HG03103 (cell line): ENCODE measurements at regions not wholly inside any gene's neighbourhood (a gene's known extent, or its start where the extent isn't known, plus 50 kb on each side); places are given as distances from the start of the nearest gene placed in this dataset.

ENCODE experiments used
- ATAC-seq: cut with Tn5 transposase; IDR thresholded peaks from one replicate; pipeline ENCODE4 v1.9.1; 2021; ENCODE audit warnings: low read depth; ENCODE audit not compliant: unreplicated experiment

DNA sequence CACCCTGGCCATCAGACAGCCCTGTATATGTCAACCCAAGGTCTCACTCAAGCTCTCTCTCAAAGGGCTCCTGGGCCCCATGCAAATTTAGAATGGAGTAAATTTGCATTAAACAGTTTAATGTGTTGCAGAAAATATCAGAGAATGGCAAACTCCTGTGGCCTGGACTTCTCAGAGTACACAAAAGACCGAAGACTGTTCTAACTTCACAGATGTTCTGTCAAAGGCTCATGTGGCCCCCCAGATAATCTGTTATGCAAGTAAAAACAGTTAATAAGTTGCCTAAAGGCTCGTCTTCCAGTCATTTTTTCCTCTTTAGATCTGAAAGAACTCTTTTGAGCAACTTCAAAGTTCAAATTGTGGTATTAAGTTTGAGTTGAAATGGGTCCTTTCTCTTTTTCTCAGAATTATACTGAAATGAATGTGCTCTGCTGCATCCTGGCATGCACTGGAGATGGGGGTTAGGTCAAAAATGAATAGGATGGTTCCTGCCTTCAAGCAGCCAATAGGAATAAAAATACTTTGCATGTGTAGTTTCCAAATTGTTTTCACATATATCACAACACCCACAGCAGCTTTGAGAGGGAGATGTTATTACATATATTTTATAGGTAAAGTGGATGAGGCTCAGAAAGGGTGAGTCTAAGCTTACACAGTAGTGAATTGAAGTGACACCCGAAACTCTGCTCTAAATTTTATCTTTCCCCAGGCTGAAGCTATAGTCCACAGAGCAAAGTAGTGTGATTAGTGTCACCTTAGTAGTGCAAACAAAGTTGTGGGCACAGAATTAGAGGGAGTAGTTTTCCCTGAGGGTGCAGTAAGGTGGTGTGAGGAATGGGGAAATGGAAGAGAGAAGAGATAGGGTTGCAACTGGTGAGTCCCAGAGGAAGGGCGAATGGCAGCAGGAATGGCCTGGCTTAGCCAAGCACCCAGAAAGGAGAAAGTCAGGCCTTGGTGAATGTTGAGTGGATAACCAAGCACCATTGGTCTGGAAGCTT lies 205.0 kb upstream of the RFC3 start:
- ATAC-seq, result no peak

DNA sequence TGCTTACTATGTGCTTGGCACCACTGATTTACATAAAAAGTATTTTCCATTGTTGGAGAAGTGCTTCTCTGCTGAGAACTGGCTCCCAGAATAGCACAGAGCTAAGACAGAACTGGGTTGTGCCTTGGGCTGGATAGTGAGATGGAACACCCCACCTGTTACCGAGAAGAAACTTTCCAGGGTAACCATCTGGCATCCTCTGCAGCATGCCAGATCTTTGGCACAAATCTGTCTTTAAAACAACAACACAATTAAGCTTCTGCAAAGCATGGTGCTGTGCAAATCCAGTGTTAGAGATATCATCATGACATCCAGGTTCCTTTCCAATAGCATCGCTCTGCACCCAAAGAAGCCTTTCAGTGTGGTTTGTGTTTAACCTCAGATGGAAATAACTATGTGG lies 202.5 kb upstream of the RFC3 start:
- no peak for ATAC-seq

DNA sequence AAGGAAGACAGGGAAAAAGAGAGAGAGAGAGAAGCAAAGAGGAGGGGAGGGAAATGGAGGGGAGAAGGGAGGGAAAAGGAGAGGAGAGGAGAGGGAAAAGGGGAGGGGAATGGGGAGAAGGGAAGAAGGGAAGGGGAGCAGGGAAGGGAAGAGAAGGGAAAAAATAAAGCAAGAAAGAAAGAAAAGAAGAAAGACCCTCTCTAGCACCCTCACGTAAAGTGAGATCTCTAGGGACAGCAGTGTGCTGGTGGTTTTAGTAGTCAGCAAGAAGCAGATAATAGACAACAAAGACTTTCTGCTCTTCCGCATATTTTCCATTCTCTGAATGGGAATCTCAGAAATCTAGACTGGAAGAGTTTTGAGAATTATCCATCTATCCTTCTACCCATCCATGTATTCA lies 201.8 kb upstream of the RFC3 start:
- ATAC-seq, result no peak

DNA sequence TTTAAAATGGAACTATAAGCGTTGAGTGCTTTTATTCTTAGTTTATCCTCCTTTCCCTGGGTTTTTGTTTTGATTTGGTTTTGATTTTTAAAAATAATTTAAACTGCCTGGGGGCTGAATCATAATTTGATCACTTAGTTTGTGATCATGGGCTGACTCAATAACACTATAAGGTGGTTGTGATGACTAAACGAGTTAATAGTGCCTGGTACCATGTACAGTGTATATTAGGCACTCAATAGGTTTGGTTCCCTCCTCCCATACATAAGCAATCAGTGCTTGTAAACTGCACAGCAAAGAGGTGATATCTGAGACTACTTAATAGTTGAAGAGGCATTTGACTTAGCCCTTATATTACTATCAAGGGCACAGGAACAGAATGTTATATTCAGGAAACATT lies 200.9 kb upstream of the RFC3 start:
- no peak for ATAC-seq

DNA sequence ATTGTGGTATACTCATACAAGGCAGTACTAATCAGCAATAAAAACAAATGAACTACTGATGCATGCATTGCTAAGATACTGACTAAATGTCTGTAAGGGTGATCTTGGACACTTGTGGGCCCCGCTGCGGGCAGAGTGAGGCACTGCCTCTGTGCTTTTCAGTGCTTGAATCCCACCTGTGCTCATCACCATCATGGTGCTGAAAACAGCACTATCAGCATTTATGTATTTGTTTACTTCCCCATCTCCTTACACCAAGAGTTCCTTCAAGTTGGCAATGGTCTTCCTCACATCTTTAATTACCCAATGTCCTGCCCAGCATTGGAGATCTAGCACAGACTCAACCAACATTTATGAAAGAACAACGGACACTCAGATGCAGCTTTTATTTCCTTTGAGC lies 193.7 kb upstream of the RFC3 start:
- ATAC-seq, result no peak

DNA sequence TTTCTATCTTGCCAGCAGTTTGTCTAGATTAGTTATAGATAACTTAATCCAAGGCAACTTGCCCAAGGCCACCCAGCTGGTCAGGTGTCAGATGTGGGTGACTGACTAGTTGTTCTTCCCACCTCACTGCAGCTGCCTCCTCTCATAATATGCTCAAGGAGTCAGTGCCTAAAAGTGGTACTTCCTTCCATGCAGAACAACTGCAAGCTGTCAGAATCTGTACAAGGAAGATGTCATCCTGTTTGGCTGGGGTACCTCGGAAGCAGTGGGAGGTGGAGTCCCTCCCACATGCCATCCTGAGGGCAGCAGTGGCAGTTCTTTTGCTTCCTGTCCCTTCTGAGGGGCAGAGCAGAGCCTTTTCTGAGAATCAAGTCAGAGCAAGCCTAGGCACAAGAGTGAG lies 193.2 kb upstream of the RFC3 start:
- ATAC-seq, result no peak

DNA sequence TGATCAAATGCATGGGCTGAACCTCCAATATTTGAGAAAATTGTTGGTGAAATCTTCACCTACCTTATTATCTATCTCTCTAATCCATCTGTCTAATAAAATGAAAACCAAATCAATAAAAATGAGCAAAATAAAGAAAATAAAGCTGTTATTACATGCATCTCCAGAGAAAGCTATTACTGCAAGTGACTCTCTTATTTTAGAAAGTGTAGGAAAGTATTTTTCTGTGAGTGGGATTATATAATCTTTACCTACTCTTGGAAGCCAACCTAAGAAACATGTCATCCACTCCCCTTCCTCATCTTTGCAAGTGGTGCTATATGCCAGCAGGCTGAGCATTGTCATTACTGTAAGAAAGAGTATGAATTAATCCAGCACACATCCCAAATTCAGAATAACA lies 191.5 kb upstream of the RFC3 start:
- ATAC-seq, result no peak

DNA sequence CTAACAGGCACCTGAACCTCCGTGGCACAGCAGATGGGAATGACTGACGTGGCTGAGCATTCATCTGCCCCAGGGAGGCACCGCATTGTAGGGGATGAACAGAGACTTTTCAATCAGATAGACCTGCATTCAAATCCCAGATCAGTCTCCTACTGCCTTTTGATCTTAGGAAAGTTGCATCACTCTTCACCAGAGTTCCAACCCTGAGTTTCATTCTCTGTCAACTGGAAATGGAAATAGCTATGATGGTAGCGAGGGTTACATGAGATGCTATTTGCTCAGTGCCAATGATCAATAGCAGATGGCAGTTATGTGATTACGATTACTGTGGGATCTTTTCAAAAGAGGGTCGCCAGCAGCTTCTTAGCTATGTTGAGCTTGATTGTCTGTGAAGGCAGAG lies 189.3 kb upstream of the RFC3 start:
- ATAC-seq, result no peak

DNA sequence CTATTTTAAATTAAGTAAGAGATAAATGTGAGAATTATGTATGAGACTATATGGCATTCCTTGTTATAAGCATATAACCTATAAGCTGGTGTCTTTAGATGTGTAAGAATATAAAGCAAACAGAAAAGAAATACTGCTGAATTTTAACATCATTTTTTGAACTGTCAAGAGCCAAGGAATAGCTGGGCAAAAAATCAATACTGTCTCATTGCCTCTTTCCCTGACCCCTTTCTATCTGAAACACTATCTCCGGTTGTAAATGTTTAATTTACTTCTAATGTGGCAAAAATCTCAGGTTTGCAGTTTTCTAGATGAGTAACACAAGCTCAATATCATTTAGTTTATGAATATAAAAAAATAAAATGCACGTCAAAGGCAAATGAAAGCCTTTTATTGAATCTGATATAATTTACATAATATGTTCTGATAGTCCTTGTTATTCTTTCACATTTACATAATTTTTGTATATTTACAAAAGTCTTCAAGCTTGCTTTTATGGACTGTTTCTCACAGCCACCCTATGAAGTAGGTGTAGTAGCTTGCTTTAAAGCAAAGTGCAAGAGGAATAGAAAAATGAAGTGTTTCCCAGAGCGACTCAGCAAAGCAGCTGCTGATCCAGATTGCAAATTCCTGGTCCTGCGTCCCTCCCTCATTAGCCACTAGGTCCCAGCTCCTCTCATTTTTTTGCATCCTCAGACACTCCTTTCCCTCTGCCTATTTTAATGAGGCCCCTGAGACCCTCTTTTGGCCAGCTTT lies 188.2 kb upstream of the RFC3 start:
- no peak for ATAC-seq

DNA sequence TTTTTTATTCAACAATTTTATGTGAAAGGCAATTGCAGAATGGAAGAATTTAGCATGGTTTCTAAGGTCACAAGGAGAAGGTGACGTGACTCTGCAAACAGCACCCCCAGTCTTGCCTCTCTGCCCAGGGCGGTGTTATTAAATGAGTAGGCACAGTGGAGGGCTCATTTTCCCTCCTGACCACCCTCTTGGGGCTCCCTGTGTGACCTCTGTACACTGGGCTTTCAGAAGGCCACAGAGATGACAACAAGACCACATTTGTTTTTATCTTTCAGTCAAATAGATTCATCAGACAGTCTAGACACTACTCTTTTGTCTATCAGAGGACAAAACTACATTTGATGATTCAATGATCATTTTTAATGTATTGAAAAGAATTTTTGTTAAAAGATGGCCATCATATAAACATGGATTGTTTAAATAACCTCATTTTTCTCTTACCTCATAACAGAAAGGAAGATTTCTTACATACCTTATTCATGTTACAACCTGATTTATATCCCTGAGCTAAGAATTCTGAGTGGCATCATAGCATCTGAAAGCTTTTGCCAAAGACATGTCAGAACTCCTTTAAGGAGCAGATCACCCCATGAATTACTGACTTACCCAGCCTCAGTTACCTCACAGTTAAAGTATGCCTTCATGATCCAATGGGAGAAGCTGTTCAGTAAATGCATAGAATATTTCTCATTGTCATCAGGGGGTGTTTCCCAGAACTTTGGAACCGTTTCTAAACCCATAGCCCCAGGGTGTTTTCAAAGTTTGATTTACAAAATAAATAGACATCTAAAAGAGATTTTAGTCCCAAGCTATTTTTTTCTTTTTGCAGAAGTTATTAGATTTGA lies 184.0 kb upstream of the RFC3 start:
- no peak for ATAC-seq

DNA sequence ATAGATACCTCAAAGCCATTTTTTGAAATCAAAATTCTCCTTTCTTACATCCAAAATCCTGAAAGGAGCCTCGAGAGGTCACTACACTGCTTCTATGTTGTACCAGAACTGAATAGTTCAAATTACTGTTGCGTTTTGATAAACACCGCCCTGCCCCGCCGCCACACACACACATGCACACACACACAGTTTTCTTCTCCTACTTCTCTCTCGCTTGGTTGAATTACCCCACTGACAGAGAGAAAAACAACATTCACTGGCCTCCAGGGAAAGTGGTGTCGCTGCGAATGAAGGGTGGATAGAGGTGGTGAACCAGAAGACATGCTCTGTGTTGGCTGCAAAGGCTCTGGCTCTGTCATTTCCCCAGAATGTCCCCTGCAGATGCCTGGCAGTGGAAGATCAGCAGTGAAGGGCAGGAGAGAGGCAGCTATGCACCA lies 183.4 kb upstream of the RFC3 start:
- ATAC-seq, result no peak

DNA sequence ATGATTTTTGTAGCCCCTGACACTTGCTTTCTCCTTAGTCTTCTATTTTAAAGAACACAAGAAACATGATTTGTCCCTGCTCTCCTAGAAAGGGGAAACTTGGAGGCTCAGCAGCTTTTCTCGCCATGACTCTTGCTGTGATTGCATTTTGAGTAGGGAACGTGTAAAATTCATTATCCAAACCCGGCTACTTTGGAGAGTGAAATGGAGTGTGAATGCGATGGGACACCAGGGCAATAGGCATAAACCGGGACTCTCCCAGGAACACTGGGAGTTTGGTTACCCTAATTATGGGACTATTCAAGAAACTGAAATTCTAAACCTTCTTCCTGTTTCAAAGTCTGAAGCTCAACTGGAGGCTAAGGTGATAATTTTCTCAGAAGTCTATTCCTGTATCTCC lies 181.7 kb upstream of the RFC3 start:
- ATAC-seq, result no peak

DNA sequence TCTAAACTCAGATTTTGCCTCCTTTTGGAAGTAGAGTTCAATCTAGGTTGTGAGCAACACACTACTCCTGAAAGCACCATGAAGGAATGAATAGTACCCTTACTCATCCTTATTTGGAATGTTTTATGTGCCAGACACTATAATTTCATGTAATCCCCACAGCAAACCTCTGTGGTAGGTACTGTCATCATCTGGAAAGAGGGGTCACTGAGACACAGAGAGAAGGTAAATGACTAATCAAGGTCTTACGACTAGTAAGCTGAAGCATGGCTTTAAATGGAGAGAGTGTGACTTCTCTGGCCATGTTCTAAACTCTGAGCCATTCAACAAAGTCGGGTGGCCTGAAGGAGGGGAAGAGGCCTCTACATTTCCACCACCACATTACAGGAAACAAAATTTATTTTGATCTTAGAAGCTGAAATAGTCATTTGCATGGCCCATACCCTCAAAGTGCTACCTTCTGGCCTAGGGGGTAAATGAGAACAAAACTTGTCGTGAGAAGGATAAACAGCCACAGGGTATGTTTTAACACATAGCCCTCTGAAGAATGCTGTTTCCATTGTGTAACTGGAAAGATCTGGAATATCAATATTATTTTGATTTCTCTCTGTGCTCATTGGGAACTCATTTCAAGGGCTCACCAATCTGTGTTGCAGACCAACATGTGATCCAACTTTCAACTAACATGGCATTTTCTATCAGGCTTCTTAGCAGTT lies 180.8 kb upstream of the RFC3 start:
- ATAC-seq, result no peak

DNA sequence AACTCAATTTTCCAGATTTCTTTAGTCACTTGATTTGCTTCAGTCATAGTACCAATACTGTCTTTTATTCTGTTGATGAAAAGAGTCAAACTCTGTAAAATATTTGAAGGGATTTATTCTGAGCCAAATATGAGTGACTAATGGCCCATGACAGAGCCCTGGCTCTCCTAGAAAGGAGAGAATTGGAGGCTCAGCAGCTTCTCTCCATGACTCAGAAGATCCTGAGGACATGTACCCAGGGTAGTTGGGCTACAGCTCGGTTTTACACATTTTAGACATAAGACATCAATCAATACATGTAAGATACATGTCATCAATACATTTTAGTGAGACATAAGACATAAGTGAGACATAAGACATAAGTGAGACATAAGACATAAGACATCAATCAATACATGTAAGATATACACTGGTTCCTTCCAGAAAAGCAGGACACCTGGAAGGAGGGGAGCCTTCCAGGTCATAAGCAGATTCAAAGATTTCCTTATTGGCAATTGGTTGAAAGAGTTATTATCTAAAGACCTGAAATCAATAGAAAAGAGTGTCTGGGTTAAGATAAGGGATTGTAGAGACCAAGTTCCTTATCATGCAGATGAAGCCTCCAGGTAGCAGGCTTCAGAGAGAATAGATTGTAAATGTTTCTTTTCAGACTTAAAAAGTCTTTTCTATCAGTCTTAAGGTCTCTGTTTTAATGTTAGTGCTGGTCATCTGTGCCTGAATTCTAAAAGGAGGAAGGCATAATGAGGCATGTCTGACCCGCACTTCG lies 179.8 kb upstream of the RFC3 start:
- ATAC-seq, result no peak

DNA sequence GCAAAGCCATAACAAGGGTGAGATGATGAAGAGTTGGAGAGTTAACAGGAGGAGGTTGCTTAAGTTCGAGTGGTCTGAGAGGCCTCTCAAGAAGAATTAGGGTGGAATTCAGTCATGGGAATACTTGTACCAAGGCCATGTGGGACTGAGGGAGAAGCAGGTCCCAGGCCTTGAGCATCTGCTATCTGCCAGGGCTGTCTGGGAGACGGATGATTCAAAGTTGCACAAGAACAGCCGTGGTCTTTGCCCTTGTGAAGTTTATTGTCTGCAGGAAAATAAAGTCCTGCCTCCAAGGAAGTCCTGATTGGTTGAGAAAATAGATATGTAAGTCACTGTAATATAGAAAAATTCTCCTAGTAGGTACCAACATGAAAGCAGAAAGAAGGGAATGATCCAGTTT lies 178.8 kb upstream of the RFC3 start:
- no peak for ATAC-seq

DNA sequence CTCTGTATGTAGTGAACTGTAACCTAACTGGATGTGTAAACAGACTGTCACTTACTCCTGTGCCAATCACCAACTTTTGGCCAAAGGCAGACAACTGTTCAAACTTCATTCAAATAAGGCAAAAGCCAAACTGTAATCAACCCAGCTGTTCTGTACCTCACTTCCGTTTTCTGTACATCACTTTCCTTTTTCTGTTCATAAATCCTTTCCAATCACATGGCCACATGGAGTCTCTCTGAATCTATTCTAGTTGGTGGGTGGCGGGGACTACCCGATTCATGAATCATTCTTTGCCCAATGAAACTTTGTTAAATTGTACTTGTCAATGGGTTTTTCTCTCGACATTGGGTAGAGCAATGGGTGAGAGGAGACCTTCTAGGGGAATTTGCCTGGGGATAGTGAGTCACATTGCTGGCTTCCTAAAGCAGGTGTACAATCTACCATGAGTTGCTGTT lies 178.3 kb upstream of the RFC3 start:
- peak; percentile 60 for ATAC-seq

DNA sequence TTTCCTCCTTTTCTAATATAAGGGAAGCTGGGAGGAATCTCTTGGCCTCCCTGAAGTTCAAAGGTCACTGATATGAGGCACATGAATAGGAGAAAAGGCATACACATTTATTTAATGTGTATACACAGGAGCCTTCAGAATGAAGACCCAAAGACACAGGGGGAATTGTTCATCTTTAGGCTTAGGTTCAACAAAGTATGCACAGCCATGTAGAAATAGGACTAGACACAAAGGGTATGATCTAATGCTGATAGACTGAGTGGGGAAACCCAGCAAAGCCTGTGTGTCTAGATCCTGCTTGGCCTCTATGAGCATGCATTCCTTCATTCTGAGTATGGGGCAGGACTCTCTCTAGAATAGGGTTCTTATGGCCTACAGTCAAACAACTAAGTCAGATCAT lies 177.1 kb upstream of the RFC3 start:
- no peak for ATAC-seq

DNA sequence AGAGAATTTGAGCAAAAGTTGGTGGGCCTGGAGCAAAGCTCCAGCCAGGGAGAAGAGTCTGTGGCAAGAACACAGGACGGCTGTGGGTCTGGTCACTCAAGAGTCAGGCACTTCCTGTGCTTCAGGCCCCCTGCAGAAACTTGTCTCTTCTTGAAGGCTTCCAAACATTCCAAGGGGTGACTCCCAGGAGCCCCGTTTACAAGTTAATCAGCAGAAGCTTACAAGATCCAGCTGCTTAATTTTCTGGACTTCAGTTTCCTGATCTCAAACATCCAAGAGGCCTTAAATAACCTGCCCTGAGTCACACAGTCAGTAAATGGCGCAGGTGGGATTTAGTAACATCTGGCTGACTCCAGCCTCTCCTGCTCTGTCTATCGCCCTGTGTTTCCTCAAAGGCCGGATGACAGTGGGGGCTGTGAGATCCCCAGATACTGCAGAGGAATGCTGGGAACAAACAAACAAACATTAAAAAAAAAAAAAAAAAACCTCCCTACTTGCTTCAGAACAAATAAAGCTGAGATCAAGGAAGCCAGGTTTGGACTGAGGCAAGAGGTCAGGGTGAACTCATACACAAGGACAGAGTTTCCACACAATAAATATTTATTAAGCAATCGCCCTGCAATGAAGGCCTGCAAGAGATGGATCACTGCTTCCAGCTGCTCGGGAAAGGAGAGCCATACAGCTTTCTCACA lies 175.4 kb upstream of the RFC3 start:
- ATAC-seq, result no peak
